RWPE1 (cell line): ENCODE measurements at regions not wholly inside any gene's neighbourhood (a gene's known extent, or its start where the extent isn't known, plus 50 kb on each side); places are given as distances from the start of the nearest gene placed in this dataset.

Source experiments
- CTCF ChIA-PET: fragments of 350-600 bp; sonication (Branson Sonifier 250); formaldehyde crosslinking; extraction: SDS; loops from one replicate; lab custom pipeline; 2021; lab: Yijun Ruan, JAX
- POLR2A ChIA-PET: fragments of 400-600 bp; formaldehyde crosslinking; extraction: SDS; loops from one replicate; lab custom pipeline; 2020; ENCODE audit warnings: antibody characterized with exemption; ENCODE audit not compliant: low non-redundant PET; lab: Yijun Ruan, JAX
- DNase-seq: peaks from one replicate; pipeline ENCODE4 v3.0.0; 2012; ENCODE audit warnings: low spot score
- H3K27ac ChIP-seq: fragments of 450-650 bp; 2 replicates; pipeline ENCODE4 v1.5.1; 2017
- CTCF ChIP-seq: fragments of 450-650 bp; conservative IDR thresholded peaks from 2 replicates; pipeline ENCODE4 v1.5.1; 2017; ENCODE audit warnings: low read depth, mild to moderate bottlenecking

- CTCF ChIA-PET = no interaction called here
- POLR2A ChIA-PET = no interaction called here
- no peak for TF ChIP-seq CTCF
- H3K27ac ChIP-seq = no peak overlapping the region
- DNase-seq = no peak
Measured at GRCh38 chr2:4715065-4715464, 977.1 kb upstream of the SOX11 start.

GRCh38 chr2:4718777-4719176, 973.4 kb upstream of the SOX11 start:
- ChIA-PET CTCF (no interaction called here), POLR2A (no interaction called here)
- no peak for DNase-seq
- no peak for TF ChIP-seq CTCF
- no peak overlapping the region for H3K27ac ChIP-seq

- DNase-seq = no peak
- TF ChIP-seq CTCF = no peak
- ChIA-PET CTCF (no interaction called here), POLR2A (no interaction called here)
- no peak overlapping the region for H3K27ac ChIP-seq
Measured at GRCh38 chr2:4725618-4726017, 966.6 kb upstream of the SOX11 start.

DNA sequence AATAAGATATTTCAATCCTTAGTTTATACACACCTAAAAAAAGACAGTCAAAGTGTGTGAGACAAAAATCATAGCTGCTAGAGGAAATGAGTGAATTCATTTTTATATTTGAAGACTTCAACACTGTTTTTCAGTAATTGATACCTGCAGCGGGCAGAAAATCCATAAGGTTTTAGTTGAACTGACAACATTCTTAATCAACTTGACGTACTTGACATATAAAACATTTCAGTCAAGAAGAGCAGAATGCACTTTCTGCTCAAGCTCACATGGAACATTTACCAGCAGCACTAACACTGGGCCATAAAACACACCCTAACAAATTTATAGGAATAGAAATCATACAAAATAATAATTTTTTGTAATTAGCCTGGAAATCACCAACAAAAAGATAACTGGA, 959.6 kb upstream of the SOX11 start:
- ChIA-PET POLR2A (no interaction called here), CTCF (no interaction called here)

GRCh38 chr2:4745056-4745991, 946.9 kb upstream of the SOX11 start:
- POLR2A ChIA-PET = no interaction called here
- DNase-seq = no peak

More for the DNA sequence above, 959.6 kb upstream of the SOX11 start:
- no peak for DNase-seq
- no peak for TF ChIP-seq CTCF
- H3K27ac ChIP-seq = no peak overlapping the region

GRCh38 chr2:4753721-4754120, 938.5 kb upstream of the SOX11 start:
- no peak for DNase-seq
- no peak for TF ChIP-seq CTCF
- H3K27ac ChIP-seq = no peak overlapping the region
- ChIA-PET CTCF (no interaction called here), POLR2A (no interaction called here)

More at GRCh38 chr2:4745056-4745991, 946.9 kb upstream of the SOX11 start:
- H3K27ac ChIP-seq = no peak overlapping the region
- CTCF ChIA-PET = interaction anchor here (0.6 kb wide), 1 partner anchor 37 kb away, joined by 3 read pairs; no protein-coding TSS in a partner anchor
- no peak for TF ChIP-seq CTCF
